Brain microvascular endothelial cell (primary cell): ENCODE measurements at regions not wholly inside any gene's neighbourhood (a gene's known extent, or its start where the extent isn't known, plus 50 kb on each side); places are given as distances from the start of the nearest gene placed in this dataset.

Experiments used
- DNase-seq: peaks from one replicate; pipeline ENCODE4 v3.0.0-alpha.2; 2020
- H3K27ac ChIP-seq: fragments of 250-450 bp; sonication (Bioruptor Pico); 2 replicates; pipeline ENCODE4 v1.5.1; 2020; ENCODE audit warnings: mild to moderate bottlenecking, moderate library complexity
- H3K27me3 ChIP-seq: fragments of 250-450 bp; sonication (Bioruptor Pico); replicated peaks from 2 replicates; pipeline ENCODE4 v1.5.1; 2020; ENCODE audit warnings: mild to moderate bottlenecking
- H3K36me3 ChIP-seq: fragments of 250-450 bp; sonication (Bioruptor Pico); replicated peaks from 2 replicates; pipeline ENCODE4 v1.5.1; 2020; ENCODE audit warnings: mild to moderate bottlenecking
- H3K4me3 ChIP-seq: 2 replicates; pipeline ENCODE4 v1.5.1; 2011; ENCODE audit warnings: low read depth, mild to moderate bottlenecking, control low read depth, low read length, moderate library complexity
- CTCF ChIP-seq: IDR thresholded peaks from 2 replicates; pipeline ENCODE4 v1.5.1; 2011; ENCODE audit warnings: low read depth, mild to moderate bottlenecking, moderate library complexity, low read length, control low read depth, inconsistent platforms; ENCODE audit errors: missing control alignments
- in situ Hi-C: cut with HindIII; loops from 2 replicates; pipeline ENCODE4 v1.10.0; 2017; ENCODE audit warnings: low sequenced_read_pairs, low pct_ligation_motif_present

GRCh38 chr13:88801361-88801760 lies 1130.2 kb downstream of the SLITRK5 start:
- DNase-seq: no peak
- no peak overlapping the region for H3K4me3 ChIP-seq
- in situ Hi-C loops: no loop called here
- no peaks in the 10 kb centered on the region for H3K36me3 ChIP-seq
- H3K27ac ChIP-seq: no peak overlapping the region
- no peak for TF ChIP-seq CTCF
- H3K27me3 ChIP-seq: no peaks in the 10 kb centered on the region

- Histone ChIP-seq H3K27me3 (no peaks in the 10 kb centered on the region), H3K27ac (no peak overlapping the region), H3K4me3 (no peak overlapping the region), H3K36me3 (no peaks in the 10 kb centered on the region)
- TF ChIP-seq CTCF: no peak
- in situ Hi-C loops: no loop called here
- no peak for DNase-seq
Measured at GRCh38 chr13:88802886-88803285, 1131.7 kb downstream of the SLITRK5 start.

GRCh38 chr13:88806438-88806837 lies 1135.3 kb downstream of the SLITRK5 start:
- no peak for DNase-seq
- H3K27me3 ChIP-seq: no peaks in the 10 kb centered on the region
- H3K4me3 ChIP-seq: no peak overlapping the region
- in situ Hi-C loops: no loop called here
- no peak overlapping the region for H3K27ac ChIP-seq
- no peak for TF ChIP-seq CTCF
- H3K36me3 ChIP-seq: no peaks in the 10 kb centered on the region

- DNase-seq: no peak
- TF ChIP-seq CTCF: no peak
- Histone ChIP-seq H3K4me3 (no peak overlapping the region), H3K36me3 (no peaks in the 10 kb centered on the region), H3K27ac (no peak overlapping the region), H3K27me3 (no peaks in the 10 kb centered on the region)
- in situ Hi-C loops: no loop called here
Measured at GRCh38 chr13:88817560-88817959, 1146.4 kb downstream of the SLITRK5 start.

- DNase-seq: no peak
- TF ChIP-seq CTCF: no peak
- no peak overlapping the region for H3K4me3 ChIP-seq
- in situ Hi-C loops: no loop called here
- no peaks in the 10 kb centered on the region for H3K27me3 ChIP-seq
- no peaks in the 10 kb centered on the region for H3K36me3 ChIP-seq
- no peak overlapping the region for H3K27ac ChIP-seq
Measured at GRCh38 chr13:88823114-88823513, 1151.9 kb downstream of the SLITRK5 start.

GRCh38 chr13:88824218-88824617 lies 1153.0 kb downstream of the SLITRK5 start:
- DNase-seq: no peak
- no peak for TF ChIP-seq CTCF
- no peaks in the 10 kb centered on the region for H3K27me3 ChIP-seq
- in situ Hi-C loops: no loop called here
- no peak overlapping the region for H3K4me3 ChIP-seq
- no peak overlapping the region for H3K27ac ChIP-seq
- no peaks in the 10 kb centered on the region for H3K36me3 ChIP-seq
